GM19025 (cell line): ENCODE measurements at regions not wholly inside any gene's neighbourhood (a gene's known extent, or its start where the extent isn't known, plus 50 kb on each side); places are given as distances from the start of the nearest gene placed in this dataset.

Experiments
- ATAC-seq: cut with Tn5 transposase; IDR thresholded peaks from one replicate; pipeline ENCODE4 v1.9.1; 2021; ENCODE audit warnings: mild to moderate bottlenecking, low read depth, moderate library complexity; ENCODE audit not compliant: unreplicated experiment

GRCh38 chr11:116510886-116511650 is 261.7 kb downstream of the BUD13 start:
- ATAC-seq: no peak

- no peak for ATAC-seq
Observed at GRCh38 chr11:116510166-116510565, 262.6 kb downstream of the BUD13 start.

- ATAC-seq: no peak
Observed at GRCh38 chr11:116509551-116509950, 263.2 kb downstream of the BUD13 start.

GRCh38 chr11:116507849-116508695 is 264.7 kb downstream of the BUD13 start:
- no peak for ATAC-seq

GRCh38 chr11:116507016-116507415 is 265.8 kb downstream of the BUD13 start:
- ATAC-seq: no peak

GRCh38 chr11:116506263-116506825 is 266.4 kb downstream of the BUD13 start:
- ATAC-seq: no peak

- no peak for ATAC-seq
Observed at GRCh38 chr11:116505298-116506262, 267.2 kb downstream of the BUD13 start.

- no peak for ATAC-seq
Observed at GRCh38 chr11:116504541-116505297, 268.1 kb downstream of the BUD13 start.

GRCh38 chr11:116503216-116504160 is 269.3 kb downstream of the BUD13 start:
- no peak for ATAC-seq

- no peak for ATAC-seq
Observed at GRCh38 chr11:116502641-116503061, 270.1 kb downstream of the BUD13 start.

GRCh38 chr11:116501728-116502127 is 271.1 kb downstream of the BUD13 start:
- ATAC-seq: no peak

- no peak for ATAC-seq
Observed at GRCh38 chr11:116500947-116501602, 271.7 kb downstream of the BUD13 start.

- no peak for ATAC-seq
Observed at GRCh38 chr11:116500026-116500946, 272.5 kb downstream of the BUD13 start.

GRCh38 chr11:116499396-116500003 is 273.3 kb downstream of the BUD13 start:
- ATAC-seq: no peak

GRCh38 chr11:116498161-116498560 is 274.6 kb downstream of the BUD13 start:
- ATAC-seq: no peak

- no peak for ATAC-seq
Observed at GRCh38 chr11:116492600-116492999, 280.2 kb downstream of the BUD13 start.
